Mesodermal cell (in vitro differentiated cells): ENCODE measurements at regions not wholly inside any gene's neighbourhood (a gene's known extent, or its start where the extent isn't known, plus 50 kb on each side); places are given as distances from the start of the nearest gene placed in this dataset.
"Not testable (repeated sequence)": the region's sequence is repeated elsewhere in the genome, so short reads cannot be mapped to it uniquely, and the experiment has no call there.

Experiments
- H3K27ac ChIP-seq: 2 replicates; pipeline ENCODE4 v1.7.0; 2013; ENCODE audit warnings: mild to moderate bottlenecking, low read depth, low read length, moderate library complexity; ENCODE audit not compliant: severe bottlenecking
- H3K36me3 ChIP-seq: 2 replicates; pipeline ENCODE4 v1.7.1; 2013; ENCODE audit warnings: mild to moderate bottlenecking, low read length, moderate library complexity; ENCODE audit not compliant: control insufficient read depth, insufficient read depth
- H3K4me1 ChIP-seq: one replicate; pipeline ENCODE4 v1.7.1; 2013; ENCODE audit warnings: mild to moderate bottlenecking, low read length; ENCODE audit not compliant: insufficient read depth, control insufficient read depth, poor library complexity, severe bottlenecking
- H3K4me3 ChIP-seq: 2 replicates; pipeline ENCODE4 v1.7.0; 2013; ENCODE audit warnings: low read length, control low read depth, mild to moderate bottlenecking; ENCODE audit not compliant: insufficient read depth, poor library complexity, severe bottlenecking; ENCODE audit errors: extremely low read depth
- H3K9me3 ChIP-seq: 2 replicates; pipeline ENCODE4 v1.7.1; 2013; ENCODE audit warnings: mild to moderate bottlenecking, low read length, moderate library complexity; ENCODE audit not compliant: control insufficient read depth
- WGBS, 2 experiments: methylation state at CpG; one replicate each; pipeline ENCODE4 v1.1.5; 2013; ENCODE audit warnings: missing lambda C conversion rate in 2 of 2; ENCODE audit not compliant: insufficient coverage in 2 of 2; 5-methylcytosine and 5-hydroxymethylcytosine counted together

- no peaks in the 10 kb centered on the region for H3K4me1 ChIP-seq
- no peak overlapping the region for H3K27ac ChIP-seq
- no peaks in the 10 kb centered on the region for H3K36me3 ChIP-seq
- WGBS, 2 experiments = no CpG with 5 or more reads among the region's 1 CpG
- H3K4me3 ChIP-seq = no peak overlapping the region
- H3K9me3 ChIP-seq = no peaks in the 10 kb centered on the region
These were observed 1570.0 kb upstream of the NUDT12 start for GRCh38 chr5:105132581-105132980.

- no peak overlapping the region for H3K4me3 ChIP-seq
- no peaks in the 10 kb centered on the region for H3K36me3 ChIP-seq
- no peaks in the 10 kb centered on the region for H3K9me3 ChIP-seq
- H3K4me1 ChIP-seq = no peaks in the 10 kb centered on the region
- no peak overlapping the region for H3K27ac ChIP-seq
- 100% methylated on average over 2 of the region's 3 CpGs; no CpG with 5 or more reads in 1 of the 2 experiments for WGBS, 2 experiments
These were observed 1568.5 kb upstream of the NUDT12 start for GRCh38 chr5:105131045-105131444.

- Histone ChIP-seq H3K36me3 (no peaks in the 10 kb centered on the region), H3K9me3 (no peaks in the 10 kb centered on the region), H3K4me1 (no peaks in the 10 kb centered on the region), H3K27ac (no peak overlapping the region), H3K4me3 (no peak overlapping the region)
- 81% methylated on average over 2 of the region's 2 CpGs; no CpG with 5 or more reads in 1 of the 2 experiments for WGBS, 2 experiments
These were observed 1539.0 kb upstream of the NUDT12 start for GRCh38 chr5:105101577-105101976.

GRCh38 chr5:105088961-105089360, 1526.4 kb upstream of the NUDT12 start:
- Histone ChIP-seq H3K9me3 (no peaks in the 10 kb centered on the region), H3K4me1 (no peaks in the 10 kb centered on the region), H3K36me3 (no peaks in the 10 kb centered on the region), H3K27ac (no peak overlapping the region), H3K4me3 (no peak overlapping the region)
- WGBS, 2 experiments = 67 to 80% methylated on average over 1 of the region's 2 CpGs

- no peak overlapping the region for H3K27ac ChIP-seq
These were observed 1525.5 kb upstream of the NUDT12 start for GRCh38 chr5:105088102-105088501.

GRCh38 chr5:105057893-105058292, 1495.3 kb upstream of the NUDT12 start:
- 20 to 50% methylated on average over 1 of the region's 1 CpG for WGBS, 2 experiments
- Histone ChIP-seq H3K4me1 (no peaks in the 10 kb centered on the region), H3K27ac (no peak overlapping the region)

More at GRCh38 chr5:105088102-105088501, 1525.5 kb upstream of the NUDT12 start:
- WGBS, 2 experiments = 92 to 100% methylated on average over 1 to 2 of the region's 3 CpGs
- H3K9me3 ChIP-seq = no peaks in the 10 kb centered on the region
- no peaks in the 10 kb centered on the region for H3K4me1 ChIP-seq
- no peaks in the 10 kb centered on the region for H3K36me3 ChIP-seq
- no peak overlapping the region for H3K4me3 ChIP-seq

GRCh38 chr5:105057001-105057436, 1494.4 kb upstream of the NUDT12 start:
- Histone ChIP-seq H3K4me3 (no peak overlapping the region), H3K27ac (no peak overlapping the region), H3K9me3 (peaks cover 11% of the 10 kb centered on the region), H3K36me3 (no peaks in the 10 kb centered on the region), H3K4me1 (no peaks in the 10 kb centered on the region)
- 84 to 100% methylated on average over 2 of the region's 3 CpGs for WGBS, 2 experiments

More at GRCh38 chr5:105057893-105058292, 1495.3 kb upstream of the NUDT12 start:
- H3K9me3 ChIP-seq = peaks cover 11% of the 10 kb centered on the region
- H3K36me3 ChIP-seq = no peaks in the 10 kb centered on the region
- H3K4me3 ChIP-seq = no peak overlapping the region

- no peak overlapping the region for H3K27ac ChIP-seq
- H3K4me1 ChIP-seq = no peaks in the 10 kb centered on the region
- no peaks in the 10 kb centered on the region for H3K36me3 ChIP-seq
- H3K9me3 ChIP-seq = peaks cover 11% of the 10 kb centered on the region
- no CpG with 5 or more reads among the region's 2 CpGs for WGBS, 2 experiments
- no peak overlapping the region for H3K4me3 ChIP-seq
These were observed 1491.8 kb upstream of the NUDT12 start for GRCh38 chr5:105054406-105054805.

GRCh38 chr5:105042623-105043022, 1480.0 kb upstream of the NUDT12 start:
- no peaks in the 10 kb centered on the region for H3K36me3 ChIP-seq
- no peaks in the 10 kb centered on the region for H3K9me3 ChIP-seq
- H3K4me1 ChIP-seq = no peaks in the 10 kb centered on the region
- H3K4me3 ChIP-seq = no peak overlapping the region
- whole genome bisulfite sequencing, 2 experiments = no CpG with 5 or more reads among the region's 2 CpGs
- no peak overlapping the region for H3K27ac ChIP-seq

GRCh38 chr5:105036814-105037213, 1474.2 kb upstream of the NUDT12 start:
- not testable (repeated sequence) for H3K27ac ChIP-seq, H3K36me3 ChIP-seq, H3K4me1 ChIP-seq, H3K4me3 ChIP-seq, H3K9me3 ChIP-seq
- WGBS, 2 experiments = 79 to 89% methylated on average over 2 to 3 of the region's 3 CpGs

- Histone ChIP-seq H3K27ac (no peak overlapping the region), H3K4me3 (no peak overlapping the region), H3K9me3 (no peaks in the 10 kb centered on the region), H3K36me3 (no peaks in the 10 kb centered on the region), H3K4me1 (no peaks in the 10 kb centered on the region)
These were observed 1471.8 kb upstream of the NUDT12 start for GRCh38 chr5:105034401-105034763.
